GM23338 (cell line): ENCODE measurements at regions not wholly inside any gene's neighbourhood (a gene's known extent, or its start where the extent isn't known, plus 50 kb on each side); places are given as distances from the start of the nearest gene placed in this dataset.

Experiments used
- ATAC-seq: fragments of 200-7000 bp; cut with Tn5 transposase; 3 replicates; pipeline ENCODE4 v1.9.1; 2020
- DNase-seq: peaks from one replicate; pipeline ENCODE4 v3.0.0-alpha.2; 2015; ENCODE audit warnings: low spot score
- H2AFZ ChIP-seq: fragments of 200-600 bp; sonication (generic); 2 replicates; pipeline ENCODE4 v1.8.0; 2016; ENCODE audit warnings: antibody characterized with exemption, mild to moderate bottlenecking, moderate library complexity
- H3F3A ChIP-seq: fragments of 200-600 bp; sonication (generic); replicated peaks from 2 replicates; pipeline ENCODE4 v1.8.0; 2017; ENCODE audit warnings: antibody characterized with exemption, mixed run types, low read depth
- H3K27ac ChIP-seq: fragments of 200-600 bp; sonication (generic); 2 replicates; pipeline ENCODE4 v1.6.1; 2016; ENCODE audit warnings: low read depth
- H3K27me3 ChIP-seq: fragments of 200-600 bp; sonication (generic); 2 replicates; pipeline ENCODE4 v1.8.0; 2016; ENCODE audit warnings: mild to moderate bottlenecking, mixed run types, moderate library complexity; ENCODE audit not compliant: insufficient read depth
- H3K36me3 ChIP-seq: fragments of 200-600 bp; sonication (generic); 2 replicates; pipeline ENCODE4 v1.8.0; 2016; ENCODE audit warnings: mild to moderate bottlenecking; ENCODE audit not compliant: insufficient read depth
- H3K4me1 ChIP-seq: fragments of 200-600 bp; sonication (generic); 2 replicates; pipeline ENCODE4 v1.8.0; 2016; ENCODE audit warnings: mild to moderate bottlenecking, moderate library complexity; ENCODE audit not compliant: insufficient read depth
- H3K4me2 ChIP-seq: fragments of 200-600 bp; sonication (generic); 2 replicates; pipeline ENCODE4 v1.7.1; 2017; ENCODE audit warnings: mixed run types
- H3K4me3 ChIP-seq: fragments of 200-600 bp; sonication (generic); 2 replicates; pipeline ENCODE4 v1.6.1; 2016; ENCODE audit warnings: mixed run types
- H3K79me2 ChIP-seq: fragments of 200-600 bp; sonication (generic); replicated peaks from 2 replicates; pipeline ENCODE4 v1.8.0; 2017; ENCODE audit warnings: mild to moderate bottlenecking; ENCODE audit not compliant: insufficient read depth
- H3K9me2 ChIP-seq: fragments of 200-600 bp; sonication (generic); 2 replicates; pipeline ENCODE4 v1.8.0; 2017; ENCODE audit not compliant: insufficient read depth
- H4K20me1 ChIP-seq: fragments of 200-600 bp; sonication (generic); replicated peaks from 2 replicates; pipeline ENCODE4 v1.8.0; 2017; ENCODE audit warnings: mild to moderate bottlenecking; ENCODE audit not compliant: insufficient read depth
- H3K27ac Mint-ChIP-seq: 2 replicates; pipeline ENCODE4 v1.8.0; 2020; ENCODE audit warnings: inconsistent platforms, mild to moderate bottlenecking, moderate library complexity, mixed read lengths
- H3K27me3 Mint-ChIP-seq: 3 replicates; pipeline ENCODE4 v1.8.0; 2022; ENCODE audit warnings: low read depth, mild to moderate bottlenecking, moderate library complexity, mixed read lengths, inconsistent platforms; ENCODE audit not compliant: insufficient read depth, poor library complexity
- H3K36me3 Mint-ChIP-seq: 3 replicates; pipeline ENCODE4 v1.8.0; 2021; ENCODE audit warnings: low read depth, mild to moderate bottlenecking, inconsistent platforms, moderate library complexity, mixed read lengths
- H3K4me1 Mint-ChIP-seq: 3 replicates; pipeline ENCODE4 v1.8.0; 2020; ENCODE audit warnings: mild to moderate bottlenecking, inconsistent platforms, mixed read lengths
- H3K4me3 Mint-ChIP-seq: 3 replicates; pipeline ENCODE4 v1.8.0; 2021; ENCODE audit warnings: moderate library complexity, mild to moderate bottlenecking, inconsistent platforms, mixed read lengths
- H3K9me3 Mint-ChIP-seq: 3 replicates; pipeline ENCODE4 v1.8.0; 2020; ENCODE audit warnings: moderate library complexity, mild to moderate bottlenecking, inconsistent platforms, mixed read lengths
- CREB1 ChIP-seq: fragments of 250-450 bp; sonication (Bioruptor Pico); IDR thresholded peaks from 2 replicates; pipeline ENCODE4 v1.5.0; 2020; ENCODE audit warnings: low read depth, mild to moderate bottlenecking, moderate library complexity
- ETS1 ChIP-seq: IDR thresholded peaks from 2 replicates; pipeline ENCODE4 v1.6.1; 2016; ENCODE audit warnings: antibody characterized with exemption
- EZH2 ChIP-seq: fragments of 200-600 bp; sonication (generic); IDR thresholded peaks from one replicate; pipeline ENCODE4 v1.8.0; 2017; ENCODE audit warnings: antibody characterized with exemption, mild to moderate bottlenecking, low read depth; ENCODE audit not compliant: unreplicated experiment
- EZH2phosphoT487 ChIP-seq: fragments of 200-600 bp; sonication (generic); IDR thresholded peaks from one replicate; pipeline ENCODE4 v1.8.1; 2018; ENCODE audit warnings: antibody characterized with exemption; ENCODE audit not compliant: unreplicated experiment
- JUNB ChIP-seq: IDR thresholded peaks from one replicate; pipeline ENCODE4 v1.6.1; 2016; ENCODE audit warnings: antibody characterized with exemption; ENCODE audit not compliant: unreplicated experiment
- NANOG ChIP-seq: IDR thresholded peaks from 2 replicates; pipeline ENCODE4 v1.6.1; 2016; ENCODE audit warnings: antibody characterized with exemption, borderline replicate concordance
- POLR2AphosphoS5 ChIP-seq: IDR thresholded peaks from 2 replicates; pipeline ENCODE4 v1.6.1; 2016; ENCODE audit warnings: antibody characterized with exemption, low read depth
- REST ChIP-seq: IDR thresholded peaks from one replicate; pipeline ENCODE4 v1.6.1; 2018; ENCODE audit warnings: antibody characterized with exemption; ENCODE audit not compliant: unreplicated experiment
- STAT1 ChIP-seq: IDR thresholded peaks from one replicate; pipeline ENCODE4 v1.6.1; 2016; ENCODE audit warnings: antibody characterized with exemption; ENCODE audit not compliant: unreplicated experiment
- ZNF114 ChIP-seq: fragments of 250-450 bp; sonication (Bioruptor Pico); IDR thresholded peaks from 2 replicates; pipeline ENCODE4 v1.5.0; 2020; ENCODE audit warnings: mild to moderate bottlenecking, moderate library complexity
- ZNF331 ChIP-seq: fragments of 250-450 bp; sonication (Bioruptor Pico); IDR thresholded peaks from 2 replicates; pipeline ENCODE4 v1.5.0; 2020; ENCODE audit warnings: low read depth, mild to moderate bottlenecking, moderate library complexity
- TF ChIP-seq, protein P1 (sequence below), 2 experiments: fragments of 200-600 bp in 1 of 2; sonication (generic) in 1 of 2; conservative IDR thresholded peaks; 2 replicates each; pipeline versions ENCODE4 v1.5.1 to v1.6.1; 2016 to 2017; ENCODE audit warnings: antibody characterized with exemption in 2 of 2, low read depth in 2 of 2, mild to moderate bottlenecking in 2 of 2, moderate library complexity in 1 of 2

- DNase-seq (no peak), ATAC-seq (peak; percentile 96)
- H3K36me3 ChIP-seq, result no peaks in the 10 kb centered on the region
- H3K9me2 ChIP-seq, result 0 out of 2 replicates have a peak, but pooled peaks cover 7% of the 10 kb centered on the region
- Mint-ChIP-seq H3K4me1 (peaks cover 12% of the 10 kb centered on the region), H3K4me3 (no peak overlapping the region), H3K27me3 (no peaks in the 10 kb centered on the region), H3K9me3 (peaks cover 2% of the 10 kb centered on the region; the same call in 2 of the 3 replicates), H3K27ac (no peak overlapping the region; the same call in 1 of the 2 replicates), H3K36me3 (no peaks in the 10 kb centered on the region)
- 0 out of 2 replicates have a peak overlapping the region, but pooled peaks have one; percentile 23 for H3K4me2 ChIP-seq
- H3F3A ChIP-seq, result no peaks in the 10 kb centered on the region
- H2AFZ ChIP-seq, result peak overlapping the region; percentile 63; the same call in 1 of the 2 replicates
- peaks cover 6% of the 10 kb centered on the region; the same call in 1 of the 2 replicates for H3K4me1 ChIP-seq
- TF ChIP-seq ZNF114 (CRISPR knock-in tag) (no peak), CREB1 (CRISPR knock-in tag) (no peak), ZNF331 (CRISPR knock-in tag) (no peak), JUNB (no peak), STAT1 (no peak)
- no peaks in the 10 kb centered on the region for H4K20me1 ChIP-seq
- no peaks in the 10 kb centered on the region for H3K79me2 ChIP-seq
- H3K27me3 ChIP-seq, result no peaks in the 10 kb centered on the region
- H3K27ac ChIP-seq, result no peak overlapping the region
- no peak overlapping the region for H3K4me3 ChIP-seq
Observed at GRCh38 chr5:5671823-5672222, 249.3 kb downstream of the ICE1 start.

- Mint-ChIP-seq H3K27ac (no peak overlapping the region), H3K36me3 (no peaks in the 10 kb centered on the region), H3K27me3 (peaks cover 2% of the 10 kb centered on the region), H3K4me3 (no peak overlapping the region), H3K4me1 (peaks cover 25% of the 10 kb centered on the region), H3K9me3 (no peaks in the 10 kb centered on the region)
- H3K27me3 ChIP-seq, result no peaks in the 10 kb centered on the region
- H3K4me2 ChIP-seq, result no peak overlapping the region
- no peaks in the 10 kb centered on the region for H3K36me3 ChIP-seq
- no peak overlapping the region for H3K27ac ChIP-seq
- H2AFZ ChIP-seq, result no peak overlapping the region
- no peak overlapping the region for H3K4me3 ChIP-seq
- ATAC-seq (no peak), DNase-seq (no peak)
- H4K20me1 ChIP-seq, result no peaks in the 10 kb centered on the region
- no peaks in the 10 kb centered on the region for H3K79me2 ChIP-seq
- peaks cover 7% of the 10 kb centered on the region; the same call in 1 of the 2 replicates for H3K9me2 ChIP-seq
- H3K4me1 ChIP-seq, result peaks cover 8% of the 10 kb centered on the region; the same call in 1 of the 2 replicates
- H3F3A ChIP-seq, result no peaks in the 10 kb centered on the region
- TF ChIP-seq ZNF331 (CRISPR knock-in tag) (no peak), EZH2 (no peak), STAT1 (no peak), ETS1 (no peak), NANOG (no peak), REST (no peak), ZNF114 (CRISPR knock-in tag) (no peak), POLR2AphosphoS5 (no peak), JUNB (no peak), EZH2phosphoT487 (no peak)
- TF ChIP-seq, protein P1, sequence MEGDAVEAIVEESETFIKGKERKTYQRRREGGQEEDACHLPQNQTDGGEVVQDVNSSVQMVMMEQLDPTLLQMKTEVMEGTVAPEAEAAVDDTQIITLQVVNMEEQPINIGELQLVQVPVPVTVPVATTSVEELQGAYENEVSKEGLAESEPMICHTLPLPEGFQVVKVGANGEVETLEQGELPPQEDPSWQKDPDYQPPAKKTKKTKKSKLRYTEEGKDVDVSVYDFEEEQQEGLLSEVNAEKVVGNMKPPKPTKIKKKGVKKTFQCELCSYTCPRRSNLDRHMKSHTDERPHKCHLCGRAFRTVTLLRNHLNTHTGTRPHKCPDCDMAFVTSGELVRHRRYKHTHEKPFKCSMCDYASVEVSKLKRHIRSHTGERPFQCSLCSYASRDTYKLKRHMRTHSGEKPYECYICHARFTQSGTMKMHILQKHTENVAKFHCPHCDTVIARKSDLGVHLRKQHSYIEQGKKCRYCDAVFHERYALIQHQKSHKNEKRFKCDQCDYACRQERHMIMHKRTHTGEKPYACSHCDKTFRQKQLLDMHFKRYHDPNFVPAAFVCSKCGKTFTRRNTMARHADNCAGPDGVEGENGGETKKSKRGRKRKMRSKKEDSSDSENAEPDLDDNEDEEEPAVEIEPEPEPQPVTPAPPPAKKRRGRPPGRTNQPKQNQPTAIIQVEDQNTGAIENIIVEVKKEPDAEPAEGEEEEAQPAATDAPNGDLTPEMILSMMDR (conservative IDR thresholded peaks at IDR 0.05; ENCODE audit: low read depth in 2 of 2), result no peak
Observed at GRCh38 chr5:5667136-5667554, 244.7 kb downstream of the ICE1 start.
